Chondrocyte (in vitro differentiated cells): ENCODE measurements at regions not wholly inside any gene's neighbourhood (a gene's known extent, or its start where the extent isn't known, plus 50 kb on each side); places are given as distances from the start of the nearest gene placed in this dataset.

Source experiments
- DNase-seq: peaks from one replicate; pipeline ENCODE4 v3.0.0; 2021; ENCODE audit warnings: mixed read lengths, low spot score
- H3K27ac Mint-ChIP-seq: one replicate; pipeline ENCODE4 v1.8.0; 2021; ENCODE audit warnings: mild to moderate bottlenecking, moderate library complexity, mixed read lengths; ENCODE audit not compliant: unreplicated experiment
- H3K27me3 Mint-ChIP-seq: 2 replicates; pipeline ENCODE4 v1.8.0; 2021; ENCODE audit warnings: low read depth, mixed read lengths
- H3K36me3 Mint-ChIP-seq: 2 replicates; pipeline ENCODE4 v1.8.0; 2021; ENCODE audit warnings: low read depth, mixed read lengths
- H3K4me1 Mint-ChIP-seq: 2 replicates; pipeline ENCODE4 v1.8.0; 2021; ENCODE audit warnings: low read depth, mild to moderate bottlenecking, mixed read lengths
- H3K4me3 Mint-ChIP-seq: one replicate; pipeline ENCODE4 v1.8.0; 2021; ENCODE audit warnings: mild to moderate bottlenecking, moderate library complexity, mixed read lengths; ENCODE audit not compliant: unreplicated experiment
- H3K9me3 Mint-ChIP-seq: 2 replicates; pipeline ENCODE4 v1.8.0; 2021; ENCODE audit warnings: low read depth, mixed read lengths
- TF ChIP-seq, protein P1 (sequence below): fragments of 200-600 bp; sonication (generic); IDR thresholded peaks from 2 replicates; pipeline ENCODE4 v1.5.0; 2021; ENCODE audit warnings: antibody characterized with exemption, mild to moderate bottlenecking, moderate library complexity

GRCh38 chr1:82578086-82578726 lies 777.5 kb downstream of the ADGRL2 start:
- H3K36me3 Mint-ChIP-seq, result peaks cover 2% of the 10 kb centered on the region
- H3K9me3 Mint-ChIP-seq, result peaks cover 8% of the 10 kb centered on the region
- no peaks in the 10 kb centered on the region for H3K27me3 Mint-ChIP-seq
- H3K4me3 Mint-ChIP-seq, result no peak overlapping the region
- TF ChIP-seq, protein P1, sequence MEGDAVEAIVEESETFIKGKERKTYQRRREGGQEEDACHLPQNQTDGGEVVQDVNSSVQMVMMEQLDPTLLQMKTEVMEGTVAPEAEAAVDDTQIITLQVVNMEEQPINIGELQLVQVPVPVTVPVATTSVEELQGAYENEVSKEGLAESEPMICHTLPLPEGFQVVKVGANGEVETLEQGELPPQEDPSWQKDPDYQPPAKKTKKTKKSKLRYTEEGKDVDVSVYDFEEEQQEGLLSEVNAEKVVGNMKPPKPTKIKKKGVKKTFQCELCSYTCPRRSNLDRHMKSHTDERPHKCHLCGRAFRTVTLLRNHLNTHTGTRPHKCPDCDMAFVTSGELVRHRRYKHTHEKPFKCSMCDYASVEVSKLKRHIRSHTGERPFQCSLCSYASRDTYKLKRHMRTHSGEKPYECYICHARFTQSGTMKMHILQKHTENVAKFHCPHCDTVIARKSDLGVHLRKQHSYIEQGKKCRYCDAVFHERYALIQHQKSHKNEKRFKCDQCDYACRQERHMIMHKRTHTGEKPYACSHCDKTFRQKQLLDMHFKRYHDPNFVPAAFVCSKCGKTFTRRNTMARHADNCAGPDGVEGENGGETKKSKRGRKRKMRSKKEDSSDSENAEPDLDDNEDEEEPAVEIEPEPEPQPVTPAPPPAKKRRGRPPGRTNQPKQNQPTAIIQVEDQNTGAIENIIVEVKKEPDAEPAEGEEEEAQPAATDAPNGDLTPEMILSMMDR, result no peak
- peaks cover 21% of the 10 kb centered on the region for H3K4me1 Mint-ChIP-seq
- no peak overlapping the region for H3K27ac Mint-ChIP-seq
- DNase-seq, result no peak

DNA sequence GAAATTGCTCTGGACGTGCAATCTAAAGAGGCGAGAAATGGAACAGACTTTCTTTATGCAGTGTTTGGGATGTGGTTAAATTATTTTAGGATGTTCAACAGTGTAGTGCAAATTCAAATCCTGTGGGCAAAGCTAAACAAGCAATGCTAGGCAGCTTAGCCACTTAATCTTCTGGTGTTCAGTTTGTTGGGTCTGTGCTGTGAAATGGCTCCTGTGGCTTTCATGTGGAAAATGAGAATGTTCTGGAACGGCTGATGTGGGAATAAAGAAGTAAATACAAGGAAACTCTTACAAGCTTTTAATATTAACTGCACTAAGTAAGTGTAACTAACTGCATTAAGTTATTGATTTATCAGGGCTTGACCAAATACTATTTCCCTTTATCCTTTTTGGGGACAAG lies 766.6 kb downstream of the ADGRL2 start:
- Mint-ChIP-seq H3K27me3 (no peaks in the 10 kb centered on the region), H3K4me3 (no peak overlapping the region), H3K27ac (no peak overlapping the region), H3K4me1 (peaks cover 50% of the 10 kb centered on the region), H3K9me3 (no peaks in the 10 kb centered on the region), H3K36me3 (no peaks in the 10 kb centered on the region)
- DNase-seq, result no peak
- TF ChIP-seq, protein P1, result no peak

DNA sequence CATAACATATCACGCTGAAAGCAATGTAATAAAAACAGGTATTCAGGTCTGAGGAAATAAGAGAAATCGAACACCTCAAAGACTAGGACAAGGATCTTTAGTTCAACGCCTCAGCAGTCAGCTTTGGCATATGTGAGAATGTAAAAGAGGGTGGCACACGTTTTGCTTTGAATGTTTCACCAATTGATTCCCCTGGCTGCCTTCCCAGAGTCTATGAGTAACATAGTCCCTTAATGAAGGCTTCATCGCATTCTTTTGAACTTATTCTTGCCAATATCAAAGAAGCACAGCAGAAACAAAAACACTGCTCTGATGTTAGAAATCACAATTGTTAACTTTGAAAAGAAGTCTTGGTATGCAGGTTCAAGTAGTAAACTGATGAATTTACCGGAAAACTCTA lies 764.8 kb downstream of the ADGRL2 start:
- Mint-ChIP-seq H3K4me3 (no peak overlapping the region), H3K36me3 (no peaks in the 10 kb centered on the region), H3K27me3 (no peaks in the 10 kb centered on the region), H3K27ac (peak overlapping the region; percentile 76), H3K4me1 (peaks cover 60% of the 10 kb centered on the region), H3K9me3 (no peaks in the 10 kb centered on the region)
- TF ChIP-seq, protein P1, result no peak
- DNase-seq, result no peak

DNA sequence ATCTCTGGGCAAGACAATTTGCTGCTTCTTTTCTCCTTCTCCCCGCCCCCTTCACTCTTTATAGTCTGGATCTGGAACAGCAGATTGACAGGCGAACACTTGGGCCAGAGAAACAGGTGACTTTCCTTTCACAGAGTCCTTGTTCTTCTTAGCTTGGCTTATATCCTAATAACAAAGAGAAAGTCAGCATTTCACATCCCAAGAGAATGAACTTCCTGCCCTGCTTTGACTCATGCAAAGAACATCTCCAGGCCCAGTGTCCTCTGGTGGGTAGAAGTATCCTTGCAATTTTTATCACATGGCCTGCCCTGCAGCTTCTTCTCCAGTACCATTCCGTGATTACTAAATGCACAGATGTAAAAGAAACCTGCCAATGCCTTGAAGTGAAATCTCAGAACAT lies 764.4 kb downstream of the ADGRL2 start:
- no peaks in the 10 kb centered on the region for H3K36me3 Mint-ChIP-seq
- TF ChIP-seq, protein P1, result peak; percentile 69
- no peak overlapping the region for H3K4me3 Mint-ChIP-seq
- H3K4me1 Mint-ChIP-seq, result peaks cover 60% of the 10 kb centered on the region
- H3K9me3 Mint-ChIP-seq, result no peaks in the 10 kb centered on the region
- DNase-seq, result no peak
- peak overlapping the region; percentile 76 for H3K27ac Mint-ChIP-seq
- H3K27me3 Mint-ChIP-seq, result no peaks in the 10 kb centered on the region

- no peak for DNase-seq
- no peaks in the 10 kb centered on the region for H3K27me3 Mint-ChIP-seq
- H3K27ac Mint-ChIP-seq, result no peak overlapping the region
- peaks cover 60% of the 10 kb centered on the region for H3K4me1 Mint-ChIP-seq
- no peak overlapping the region for H3K4me3 Mint-ChIP-seq
- H3K9me3 Mint-ChIP-seq, result no peaks in the 10 kb centered on the region
- TF ChIP-seq, protein P1, result no peak
- no peaks in the 10 kb centered on the region for H3K36me3 Mint-ChIP-seq
Measured at GRCh38 chr1:82564333-82564732, 763.6 kb downstream of the ADGRL2 start.
